Activated CD4-positive, alpha-beta memory T cell treated with anti-CD3 and anti-CD28 coated beads, Interleukin-2, amount 10 ng/mL, durations not matched to agents 7 days and 5 days (primary cell): ENCODE measurements at regions not wholly inside any gene's neighbourhood (a gene's known extent, or its start where the extent isn't known, plus 50 kb on each side); places are given as distances from the start of the nearest gene placed in this dataset.
"Not testable (repeated sequence)": the region's sequence is repeated elsewhere in the genome, so short reads cannot be mapped to it uniquely, and the experiment has no call there.

Experiments
- CTCF ChIA-PET: fragments of 350-600 bp; sonication (Branson Sonifier 250); formaldehyde crosslinking; loops from one replicate; lab custom pipeline; 2021; ENCODE audit warnings: antibody characterized with exemption, inconsistent platforms; lab: Charles Lee
- POLR2A ChIA-PET: fragments of 350-600 bp; sonication (Branson Sonifier 250); formaldehyde crosslinking; loops from one replicate; lab custom pipeline; 2021; ENCODE audit warnings: antibody characterized with exemption; lab: Charles Lee
- DNase-seq: peaks from one replicate; pipeline ENCODE4 v3.0.0-alpha.2; 2020
- H3K27ac Mint-ChIP-seq: one replicate; pipeline ENCODE4 v1.8.0; 2021; ENCODE audit warnings: mild to moderate bottlenecking, mixed read lengths
- H3K27me3 Mint-ChIP-seq: one replicate; pipeline ENCODE4 v1.8.0; 2021; ENCODE audit warnings: mixed read lengths
- H3K36me3 Mint-ChIP-seq: one replicate; pipeline ENCODE4 v1.8.0; 2021; ENCODE audit warnings: low read depth, mixed read lengths
- H3K4me1 Mint-ChIP-seq: one replicate; pipeline ENCODE4 v1.8.0; 2021; ENCODE audit warnings: mixed read lengths
- H3K4me3 Mint-ChIP-seq: one replicate; pipeline ENCODE4 v1.8.0; 2021; ENCODE audit warnings: mild to moderate bottlenecking, mixed read lengths
- H3K9me3 Mint-ChIP-seq: one replicate; pipeline ENCODE4 v1.8.0; 2021; ENCODE audit warnings: mixed read lengths

GRCh38 chr19:28437390-28438346 is 775.3 kb downstream of the UQCRFS1 start:
- CTCF ChIA-PET: no interaction called here
- Mint-ChIP-seq H3K9me3 (peaks cover 29% of the 10 kb centered on the region), H3K4me1 (no peaks in the 10 kb centered on the region), H3K36me3 (no peaks in the 10 kb centered on the region), H3K4me3 (no peak overlapping the region), H3K27me3 (no peaks in the 10 kb centered on the region), H3K27ac (no peak overlapping the region)
- no peak for DNase-seq
- POLR2A ChIA-PET: no interaction called here

GRCh38 chr19:28436320-28436719 is 776.6 kb downstream of the UQCRFS1 start:
- peaks cover 41% of the 10 kb centered on the region for H3K9me3 Mint-ChIP-seq
- H3K27ac Mint-ChIP-seq: no peak overlapping the region
- no peaks in the 10 kb centered on the region for H3K4me1 Mint-ChIP-seq
- no peaks in the 10 kb centered on the region for H3K36me3 Mint-ChIP-seq
- DNase-seq: no peak
- no peak overlapping the region for H3K4me3 Mint-ChIP-seq
- POLR2A ChIA-PET: no interaction called here
- CTCF ChIA-PET: no interaction called here
- no peaks in the 10 kb centered on the region for H3K27me3 Mint-ChIP-seq

GRCh38 chr19:28435551-28436271 is 777.2 kb downstream of the UQCRFS1 start:
- H3K27me3 Mint-ChIP-seq: no peaks in the 10 kb centered on the region
- POLR2A ChIA-PET: no interaction called here
- no peak overlapping the region for H3K4me3 Mint-ChIP-seq
- H3K27ac Mint-ChIP-seq: no peak overlapping the region
- no peaks in the 10 kb centered on the region for H3K4me1 Mint-ChIP-seq
- peaks cover 41% of the 10 kb centered on the region for H3K9me3 Mint-ChIP-seq
- no peaks in the 10 kb centered on the region for H3K36me3 Mint-ChIP-seq
- CTCF ChIA-PET: no interaction called here
- no peak for DNase-seq

GRCh38 chr19:28434794-28435193 is 778.2 kb downstream of the UQCRFS1 start:
- CTCF ChIA-PET, H3K27me3 Mint-ChIP-seq, H3K4me1 Mint-ChIP-seq, DNase-seq, H3K4me3 Mint-ChIP-seq, H3K36me3 Mint-ChIP-seq, POLR2A ChIA-PET, H3K27ac Mint-ChIP-seq: not testable (repeated sequence)
- peaks cover 41% of the 10 kb centered on the region for H3K9me3 Mint-ChIP-seq

- POLR2A ChIA-PET, DNase-seq, H3K4me3 Mint-ChIP-seq, CTCF ChIA-PET, H3K27me3 Mint-ChIP-seq, H3K4me1 Mint-ChIP-seq, H3K27ac Mint-ChIP-seq, H3K36me3 Mint-ChIP-seq: not testable (repeated sequence)
- H3K9me3 Mint-ChIP-seq: peaks cover 43% of the 10 kb centered on the region
Observed at GRCh38 chr19:28434365-28434764, 778.6 kb downstream of the UQCRFS1 start.

GRCh38 chr19:28433166-28433565 is 779.8 kb downstream of the UQCRFS1 start:
- H3K27me3 Mint-ChIP-seq, H3K27ac Mint-ChIP-seq, H3K4me1 Mint-ChIP-seq, POLR2A ChIA-PET, H3K4me3 Mint-ChIP-seq, H3K36me3 Mint-ChIP-seq, CTCF ChIA-PET, DNase-seq: not testable (repeated sequence)
- peaks cover 47% of the 10 kb centered on the region for H3K9me3 Mint-ChIP-seq

GRCh38 chr19:28430214-28430613 is 782.7 kb downstream of the UQCRFS1 start:
- DNase-seq: no peak
- H3K27me3 Mint-ChIP-seq: no peaks in the 10 kb centered on the region
- CTCF ChIA-PET: no interaction called here
- POLR2A ChIA-PET: no interaction called here
- H3K27ac Mint-ChIP-seq: no peak overlapping the region
- no peaks in the 10 kb centered on the region for H3K4me1 Mint-ChIP-seq
- H3K4me3 Mint-ChIP-seq: no peak overlapping the region
- H3K9me3 Mint-ChIP-seq: peaks cover 47% of the 10 kb centered on the region
- H3K36me3 Mint-ChIP-seq: peaks cover 3% of the 10 kb centered on the region

GRCh38 chr19:28429356-28429755 is 783.6 kb downstream of the UQCRFS1 start:
- no peak for DNase-seq
- no peak overlapping the region for H3K27ac Mint-ChIP-seq
- H3K4me3 Mint-ChIP-seq: no peak overlapping the region
- H3K4me1 Mint-ChIP-seq: no peaks in the 10 kb centered on the region
- ChIA-PET POLR2A (no interaction called here), CTCF (no interaction called here)
- H3K36me3 Mint-ChIP-seq: peaks cover 3% of the 10 kb centered on the region
- no peaks in the 10 kb centered on the region for H3K27me3 Mint-ChIP-seq
- H3K9me3 Mint-ChIP-seq: peaks cover 41% of the 10 kb centered on the region

- H3K4me3 Mint-ChIP-seq: no peak overlapping the region
- no peak for DNase-seq
- H3K36me3 Mint-ChIP-seq: peaks cover 3% of the 10 kb centered on the region
- H3K27me3 Mint-ChIP-seq: no peaks in the 10 kb centered on the region
- H3K4me1 Mint-ChIP-seq: no peaks in the 10 kb centered on the region
- ChIA-PET POLR2A (no interaction called here), CTCF (no interaction called here)
- H3K27ac Mint-ChIP-seq: no peak overlapping the region
- H3K9me3 Mint-ChIP-seq: peaks cover 37% of the 10 kb centered on the region
Observed at GRCh38 chr19:28428663-28429348, 784.1 kb downstream of the UQCRFS1 start.

- ChIA-PET POLR2A (no interaction called here), CTCF (no interaction called here)
- no peaks in the 10 kb centered on the region for H3K4me1 Mint-ChIP-seq
- H3K27ac Mint-ChIP-seq: no peak overlapping the region
- DNase-seq: no peak
- no peak overlapping the region for H3K4me3 Mint-ChIP-seq
- H3K36me3 Mint-ChIP-seq: peaks cover 3% of the 10 kb centered on the region
- peaks cover 26% of the 10 kb centered on the region for H3K9me3 Mint-ChIP-seq
- H3K27me3 Mint-ChIP-seq: no peaks in the 10 kb centered on the region
Observed at GRCh38 chr19:28427376-28428083, 785.4 kb downstream of the UQCRFS1 start.

- H3K4me1 Mint-ChIP-seq: no peaks in the 10 kb centered on the region
- POLR2A ChIA-PET: no interaction called here
Observed at GRCh38 chr19:28426730-28427225, 786.2 kb downstream of the UQCRFS1 start.

GRCh38 chr19:28426110-28426729 is 786.7 kb downstream of the UQCRFS1 start:
- no peak for DNase-seq
- CTCF ChIA-PET: no interaction called here
- POLR2A ChIA-PET: no interaction called here
- H3K27me3 Mint-ChIP-seq: no peaks in the 10 kb centered on the region
- no peak overlapping the region for H3K4me3 Mint-ChIP-seq
- peaks cover 18% of the 10 kb centered on the region for H3K9me3 Mint-ChIP-seq
- no peaks in the 10 kb centered on the region for H3K4me1 Mint-ChIP-seq
- no peak overlapping the region for H3K27ac Mint-ChIP-seq
- peaks cover 3% of the 10 kb centered on the region for H3K36me3 Mint-ChIP-seq

More at GRCh38 chr19:28426730-28427225, 786.2 kb downstream of the UQCRFS1 start:
- Mint-ChIP-seq H3K9me3 (peaks cover 19% of the 10 kb centered on the region), H3K27ac (no peak overlapping the region), H3K36me3 (peaks cover 3% of the 10 kb centered on the region), H3K27me3 (no peaks in the 10 kb centered on the region), H3K4me3 (no peak overlapping the region)
- CTCF ChIA-PET: no interaction called here
- no peak for DNase-seq
